HUES64 (cell line): ENCODE measurements at regions not wholly inside any gene's neighbourhood (a gene's known extent, or its start where the extent isn't known, plus 50 kb on each side); places are given as distances from the start of the nearest gene placed in this dataset.

Source experiments
- H3K27ac ChIP-seq: 2 replicates; pipeline ENCODE4 v1.7.0; 2013; ENCODE audit warnings: low read depth, low read length, inconsistent platforms
- H3K27me3 ChIP-seq: 2 replicates; pipeline ENCODE4 v1.6.1; 2013; ENCODE audit warnings: mild to moderate bottlenecking, low read length; ENCODE audit not compliant: insufficient read depth
- H3K36me3 ChIP-seq: 2 replicates; pipeline ENCODE4 v1.6.1; 2013; ENCODE audit warnings: mild to moderate bottlenecking, low read length; ENCODE audit not compliant: insufficient read depth
- H3K4me1 ChIP-seq: 2 replicates; pipeline ENCODE4 v1.6.1; 2013; ENCODE audit warnings: mild to moderate bottlenecking, low read length, moderate library complexity; ENCODE audit not compliant: insufficient read depth
- H3K4me3 ChIP-seq: 2 replicates; pipeline ENCODE4 v1.5.1; 2013; ENCODE audit warnings: mild to moderate bottlenecking, low read length, moderate library complexity
- H3K9ac ChIP-seq: 2 replicates; pipeline ENCODE4 v1.6.1; 2013; ENCODE audit warnings: mild to moderate bottlenecking, low read depth, low read length
- H3K9me3 ChIP-seq: 2 replicates; pipeline ENCODE4 v1.6.1; 2013; ENCODE audit warnings: low read depth, low read length; ENCODE audit not compliant: insufficient read depth
- WGBS: fragments of 150-250, 120-280 bp; methylation state at CpG from one replicate; pipeline ENCODE4 v1.1.7; 2013; ENCODE audit warnings: missing lambda C conversion rate; 5-methylcytosine and 5-hydroxymethylcytosine counted together

GRCh38 chr14:29075761-29076160 lies 309.2 kb downstream of the FOXG1 start:
- Histone ChIP-seq H3K9ac (no peak overlapping the region), H3K36me3 (no peaks in the 10 kb centered on the region), H3K27me3 (no peaks in the 10 kb centered on the region), H3K9me3 (no peaks in the 10 kb centered on the region), H3K27ac (no peak overlapping the region), H3K4me1 (no peaks in the 10 kb centered on the region), H3K4me3 (no peak overlapping the region)

DNA sequence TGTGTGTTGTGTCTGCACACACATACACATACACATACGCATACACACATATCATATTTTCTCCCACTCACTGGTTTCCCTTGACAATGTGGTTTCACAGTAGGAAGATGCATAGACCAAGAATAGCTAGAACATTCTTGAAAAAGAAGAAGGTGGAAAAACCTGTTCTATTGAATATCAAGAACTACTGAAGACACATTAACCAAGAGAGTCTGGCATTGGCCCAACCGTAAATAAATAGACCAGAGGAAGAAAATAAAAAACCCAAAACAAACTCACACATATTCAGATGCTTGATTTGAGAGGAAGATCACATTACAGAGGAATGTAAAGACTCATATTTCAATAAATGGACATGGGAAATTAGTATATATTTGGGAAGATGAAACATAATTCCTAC lies 311.3 kb downstream of the FOXG1 start:
- no peaks in the 10 kb centered on the region for H3K4me1 ChIP-seq
- no peaks in the 10 kb centered on the region for H3K36me3 ChIP-seq
- no peak overlapping the region for H3K9ac ChIP-seq
- no peaks in the 10 kb centered on the region for H3K9me3 ChIP-seq
- no peak overlapping the region for H3K4me3 ChIP-seq
- no peaks in the 10 kb centered on the region for H3K27me3 ChIP-seq
- no peak overlapping the region for H3K27ac ChIP-seq
- WGBS = 82% methylated on average over 1 of the region's 2 CpGs

DNA sequence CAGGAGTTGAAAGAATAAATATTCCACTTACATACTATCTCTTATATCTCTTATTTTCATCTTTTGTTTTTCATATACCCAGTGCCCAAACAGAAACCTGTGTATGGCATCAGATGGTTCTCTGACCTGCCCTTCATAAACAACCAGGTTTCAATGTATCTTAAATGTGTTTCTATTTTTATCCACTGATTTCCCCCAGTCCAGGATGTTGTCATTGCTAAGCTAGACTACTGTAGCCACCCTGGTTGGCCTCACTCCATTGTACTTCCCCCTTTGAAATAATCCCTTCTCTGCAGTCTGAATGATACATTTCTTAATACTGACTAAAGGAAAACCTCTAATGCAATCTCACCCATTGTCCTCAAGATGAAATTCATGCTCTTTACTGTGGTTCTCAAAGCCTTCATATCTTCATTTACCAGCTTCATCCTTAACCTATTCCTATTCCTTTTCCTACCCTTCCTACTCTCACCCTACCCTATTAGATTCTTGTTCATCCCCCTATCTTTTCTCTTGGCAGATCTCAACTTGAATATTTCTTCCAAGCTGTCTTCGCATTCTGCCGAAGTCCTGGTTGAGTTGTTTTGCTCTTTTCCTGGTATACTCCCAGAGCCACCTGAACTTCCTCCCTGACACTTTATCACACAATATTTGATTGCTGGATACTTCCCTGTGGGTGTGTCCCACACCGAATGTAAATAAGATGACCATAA lies 312.4 kb downstream of the FOXG1 start:
- Histone ChIP-seq H3K9me3 (no peaks in the 10 kb centered on the region), H3K9ac (no peak overlapping the region), H3K27ac (no peak overlapping the region), H3K27me3 (no peaks in the 10 kb centered on the region), H3K4me3 (no peak overlapping the region), H3K36me3 (no peaks in the 10 kb centered on the region), H3K4me1 (no peaks in the 10 kb centered on the region)
- WGBS = 94% methylated on average over 3 of the region's 3 CpGs

GRCh38 chr14:29085546-29085945 lies 319.0 kb downstream of the FOXG1 start:
- H3K9ac ChIP-seq = no peak overlapping the region
- no peaks in the 10 kb centered on the region for H3K36me3 ChIP-seq
- no peaks in the 10 kb centered on the region for H3K9me3 ChIP-seq
- H3K4me3 ChIP-seq = no peak overlapping the region
- H3K27ac ChIP-seq = no peak overlapping the region
- 22% methylated on average over 3 of the region's 3 CpGs for WGBS
- no peaks in the 10 kb centered on the region for H3K4me1 ChIP-seq
- H3K27me3 ChIP-seq = no peaks in the 10 kb centered on the region

DNA sequence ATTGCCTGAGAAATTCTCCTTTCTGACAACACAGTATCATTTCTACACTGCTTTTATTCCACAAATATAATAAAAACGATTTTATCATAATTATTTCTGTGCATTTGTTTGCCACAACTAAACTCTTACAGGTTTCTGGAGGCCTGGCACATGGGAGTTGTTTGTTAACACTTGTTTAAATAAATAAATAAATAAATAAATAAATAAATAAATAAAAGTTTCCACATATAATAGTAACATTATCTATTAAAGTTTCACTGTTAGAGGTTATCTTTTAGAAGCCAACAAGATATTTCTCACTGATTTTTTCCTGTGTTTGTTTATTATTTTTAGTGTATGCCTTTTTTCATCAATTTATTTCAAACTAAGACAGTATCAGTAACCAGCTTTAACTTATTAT lies 323.3 kb downstream of the FOXG1 start:
- no peaks in the 10 kb centered on the region for H3K27me3 ChIP-seq
- H3K36me3 ChIP-seq = no peaks in the 10 kb centered on the region
- no peak overlapping the region for H3K4me3 ChIP-seq
- no peaks in the 10 kb centered on the region for H3K4me1 ChIP-seq
- WGBS = 71% methylated on average over 1 of the region's 1 CpG
- H3K9me3 ChIP-seq = no peaks in the 10 kb centered on the region
- no peak overlapping the region for H3K9ac ChIP-seq
- no peak overlapping the region for H3K27ac ChIP-seq

- Histone ChIP-seq H3K9ac (no peak overlapping the region), H3K4me3 (no peak overlapping the region), H3K4me1 (no peaks in the 10 kb centered on the region), H3K36me3 (no peaks in the 10 kb centered on the region), H3K9me3 (no peaks in the 10 kb centered on the region), H3K27ac (no peak overlapping the region), H3K27me3 (no peaks in the 10 kb centered on the region)
- WGBS = 93% methylated on average over 3 of the region's 4 CpGs
Observed at GRCh38 chr14:29092121-29092520, 325.5 kb downstream of the FOXG1 start.

- Histone ChIP-seq H3K27ac (no peak overlapping the region), H3K9ac (no peak overlapping the region), H3K4me3 (no peak overlapping the region), H3K27me3 (no peaks in the 10 kb centered on the region), H3K36me3 (no peaks in the 10 kb centered on the region), H3K9me3 (no peaks in the 10 kb centered on the region), H3K4me1 (no peaks in the 10 kb centered on the region)
- WGBS = 93% methylated on average over 1 of the region's 1 CpG
Observed at GRCh38 chr14:29097476-29097875, 330.9 kb downstream of the FOXG1 start.

DNA sequence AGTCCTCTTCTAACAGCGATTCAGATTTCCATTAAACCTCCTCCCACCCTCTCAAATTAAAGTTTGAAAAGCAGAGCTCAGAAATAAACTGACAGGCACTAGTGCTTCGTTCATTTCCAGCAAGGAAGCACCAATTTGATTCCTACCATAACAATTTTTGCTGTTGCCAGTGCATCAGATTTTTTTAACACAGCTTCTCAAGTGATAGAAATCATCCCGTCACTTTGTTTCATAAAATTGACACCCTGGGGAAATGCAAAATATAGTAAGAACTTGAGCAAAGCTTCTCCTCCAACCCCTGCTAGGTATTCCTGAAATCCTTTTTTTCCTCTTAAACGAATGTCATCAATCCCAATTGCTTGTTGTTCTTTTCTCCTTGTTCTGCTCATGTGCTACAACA lies 332.1 kb downstream of the FOXG1 start:
- H3K4me1 ChIP-seq = no peaks in the 10 kb centered on the region
- H3K27ac ChIP-seq = no peak overlapping the region
- no peaks in the 10 kb centered on the region for H3K27me3 ChIP-seq
- 82% methylated on average over 4 of the region's 4 CpGs for WGBS
- H3K9ac ChIP-seq = no peak overlapping the region
- H3K36me3 ChIP-seq = no peaks in the 10 kb centered on the region
- no peak overlapping the region for H3K4me3 ChIP-seq
- no peaks in the 10 kb centered on the region for H3K9me3 ChIP-seq

GRCh38 chr14:29102266-29102665 lies 335.7 kb downstream of the FOXG1 start:
- Histone ChIP-seq H3K9me3 (no peaks in the 10 kb centered on the region), H3K9ac (no peak overlapping the region), H3K4me1 (no peaks in the 10 kb centered on the region), H3K4me3 (no peak overlapping the region), H3K36me3 (no peaks in the 10 kb centered on the region), H3K27ac (no peak overlapping the region), H3K27me3 (no peaks in the 10 kb centered on the region)
- 94% methylated on average over 5 of the region's 7 CpGs for WGBS

DNA sequence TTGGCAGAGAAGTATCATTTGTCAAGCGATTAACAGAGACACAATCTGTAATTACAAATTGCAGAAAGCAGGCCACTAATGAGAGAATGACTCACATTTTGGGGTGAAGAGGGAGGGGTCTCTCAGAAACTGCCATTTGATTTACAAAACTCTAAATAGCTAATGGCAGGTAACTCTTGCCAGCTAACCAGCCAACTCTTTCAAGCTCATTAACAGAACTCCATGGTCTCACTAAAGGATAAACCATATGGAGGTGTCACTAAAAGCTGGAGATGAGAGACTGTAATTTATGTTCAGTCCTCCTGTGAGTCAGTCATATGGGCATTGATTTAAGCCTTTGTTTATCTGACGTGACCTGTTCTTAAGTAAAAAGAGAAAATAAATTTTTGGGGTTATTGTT lies 336.4 kb downstream of the FOXG1 start:
- no peaks in the 10 kb centered on the region for H3K27me3 ChIP-seq
- no peaks in the 10 kb centered on the region for H3K4me1 ChIP-seq
- no peaks in the 10 kb centered on the region for H3K9me3 ChIP-seq
- no peak overlapping the region for H3K4me3 ChIP-seq
- 90% methylated on average over 2 of the region's 2 CpGs for WGBS
- H3K9ac ChIP-seq = no peak overlapping the region
- H3K27ac ChIP-seq = no peak overlapping the region
- no peaks in the 10 kb centered on the region for H3K36me3 ChIP-seq

DNA sequence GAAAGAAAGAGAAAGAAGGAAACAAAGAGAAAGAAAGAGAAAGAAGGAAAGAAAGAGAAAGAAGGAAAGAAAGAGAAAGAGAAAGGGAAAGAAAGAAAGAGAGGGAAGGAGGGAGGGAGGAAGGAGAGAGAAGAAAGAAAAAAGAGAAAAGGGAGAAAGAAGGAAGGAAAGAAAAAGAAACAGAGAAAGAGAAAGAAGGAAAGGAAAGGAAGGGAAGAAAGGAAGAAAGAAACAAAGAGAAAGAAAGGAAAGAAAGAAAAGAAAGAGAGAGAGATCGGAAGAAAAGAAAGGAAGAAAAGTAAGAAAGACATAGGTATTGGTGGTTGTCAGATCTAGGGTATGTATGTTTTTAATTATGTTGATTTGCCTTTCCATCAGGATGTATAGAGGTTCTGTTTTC lies 342.3 kb downstream of the FOXG1 start:
- no peak overlapping the region for H3K27ac ChIP-seq
- no peak overlapping the region for H3K4me3 ChIP-seq
- WGBS = 97% methylated on average over 1 of the region's 1 CpG
- H3K36me3 ChIP-seq = no peaks in the 10 kb centered on the region
- H3K9ac ChIP-seq = no peak overlapping the region
- no peaks in the 10 kb centered on the region for H3K27me3 ChIP-seq
- no peaks in the 10 kb centered on the region for H3K4me1 ChIP-seq
- H3K9me3 ChIP-seq = no peaks in the 10 kb centered on the region

DNA sequence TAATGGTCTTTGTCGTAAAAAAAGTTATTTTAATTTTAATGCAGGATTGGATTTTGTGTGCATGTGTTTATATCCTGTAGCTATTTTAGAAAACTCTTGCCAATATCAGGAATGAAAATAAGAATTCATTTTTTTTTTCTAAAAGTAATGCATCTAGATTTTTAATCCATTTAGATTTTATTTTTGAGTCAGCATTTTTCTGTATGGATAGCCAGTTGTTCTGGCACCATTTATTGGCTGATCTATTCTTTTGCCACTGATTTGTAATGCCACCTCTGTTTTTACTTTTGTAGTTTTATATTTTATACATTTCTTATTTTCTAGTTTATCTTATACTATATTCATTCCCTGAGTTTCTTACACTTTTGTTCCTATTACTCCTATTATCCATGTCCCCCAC lies 343.0 kb downstream of the FOXG1 start:
- Histone ChIP-seq H3K4me3 (no peak overlapping the region), H3K27ac (no peak overlapping the region), H3K9me3 (no peaks in the 10 kb centered on the region), H3K4me1 (no peaks in the 10 kb centered on the region), H3K36me3 (no peaks in the 10 kb centered on the region), H3K27me3 (no peaks in the 10 kb centered on the region), H3K9ac (no peak overlapping the region)
- 100% methylated on average over 1 of the region's 1 CpG for WGBS
